GM18870 (cell line): ENCODE measurements at regions not wholly inside any gene's neighbourhood (a gene's known extent, or its start where the extent isn't known, plus 50 kb on each side); places are given as distances from the start of the nearest gene placed in this dataset.
"Not testable (repeated sequence)": the region's sequence is repeated elsewhere in the genome, so short reads cannot be mapped to it uniquely, and the experiment has no call there.

ENCODE experiments used
- ATAC-seq: cut with Tn5 transposase; IDR thresholded peaks from one replicate; pipeline ENCODE4 v1.9.1; 2021; ENCODE audit warnings: moderate library complexity; ENCODE audit not compliant: unreplicated experiment

DNA sequence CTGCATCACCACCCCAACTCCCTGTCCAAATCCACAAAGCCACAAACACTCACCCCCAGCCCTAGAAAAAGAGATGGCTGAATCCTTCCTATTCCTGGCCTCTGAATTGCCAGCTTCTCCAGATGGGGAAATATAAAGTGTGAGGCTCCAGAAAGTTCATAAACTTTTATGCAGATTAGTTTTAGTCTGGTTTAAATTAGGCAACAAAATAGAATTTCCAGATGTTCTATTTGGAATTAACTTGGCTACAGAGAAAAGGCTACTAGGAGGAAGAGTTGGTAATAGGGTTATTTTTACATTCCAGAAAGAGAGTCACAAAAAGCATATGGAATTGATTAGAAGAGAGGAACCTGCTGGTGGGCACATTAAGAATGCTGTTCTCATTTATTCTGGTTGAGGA, 56.0 kb downstream of the EN1 start:
- no peak for ATAC-seq

DNA sequence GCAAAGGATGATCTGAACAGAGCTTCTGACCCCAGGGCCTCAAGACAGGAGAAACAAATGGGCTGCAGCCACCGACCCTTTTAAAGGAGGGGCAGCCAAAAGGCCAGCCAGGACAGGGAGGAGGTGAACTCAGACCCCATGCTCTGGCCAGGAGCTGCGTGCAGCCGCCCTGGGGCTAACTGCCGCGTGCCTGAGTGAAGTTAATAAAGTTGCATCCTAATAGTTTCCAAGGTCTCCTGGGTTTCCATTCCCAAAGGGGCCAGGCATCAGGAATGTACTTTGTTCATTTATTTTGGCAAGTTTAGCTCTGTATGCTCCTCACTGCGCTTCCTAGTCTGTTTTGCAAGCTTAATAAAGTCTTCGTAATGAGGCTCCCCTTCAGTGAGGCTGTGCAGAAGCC, 60.7 kb downstream of the EN1 start:
- no peak for ATAC-seq

DNA sequence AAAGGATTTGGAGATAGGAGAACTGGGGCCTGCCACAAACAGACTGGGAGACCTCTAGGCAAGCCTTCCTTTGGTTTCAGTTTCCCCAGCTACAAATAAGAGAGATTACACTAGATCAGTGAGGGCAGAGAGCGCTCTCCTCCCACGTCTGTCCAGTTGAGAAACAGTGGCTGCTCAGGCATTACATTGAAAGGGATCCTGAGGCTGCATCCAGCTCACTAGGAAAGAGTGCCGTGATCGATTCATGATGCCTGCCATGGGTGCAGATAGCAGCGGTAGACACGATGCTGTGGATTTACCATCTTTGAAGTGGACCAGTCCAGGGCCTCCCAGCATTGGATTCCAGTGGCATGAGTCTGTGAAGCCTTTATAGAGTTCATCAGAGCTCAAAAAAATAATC, 62.6 kb downstream of the EN1 start:
- no peak for ATAC-seq

DNA sequence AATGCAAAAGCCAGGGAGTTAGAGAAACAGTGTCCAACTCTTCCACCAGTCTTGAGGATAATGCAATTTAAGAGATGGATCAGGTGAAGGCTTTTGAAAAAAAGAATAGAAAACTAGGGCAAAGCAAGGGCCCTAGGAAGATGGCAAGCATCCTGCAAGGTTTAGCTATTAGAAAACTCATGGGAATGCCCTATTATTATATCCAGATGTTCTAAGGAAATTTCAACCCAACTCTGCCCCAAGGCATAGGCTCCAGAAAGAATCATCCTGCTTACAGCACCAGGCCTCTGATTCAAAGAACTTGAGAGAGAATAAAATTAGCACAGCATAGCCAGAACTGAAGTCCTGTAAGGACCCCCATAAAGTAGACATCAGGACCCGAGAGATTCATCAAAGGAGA, 68.1 kb downstream of the EN1 start:
- no peak for ATAC-seq

DNA sequence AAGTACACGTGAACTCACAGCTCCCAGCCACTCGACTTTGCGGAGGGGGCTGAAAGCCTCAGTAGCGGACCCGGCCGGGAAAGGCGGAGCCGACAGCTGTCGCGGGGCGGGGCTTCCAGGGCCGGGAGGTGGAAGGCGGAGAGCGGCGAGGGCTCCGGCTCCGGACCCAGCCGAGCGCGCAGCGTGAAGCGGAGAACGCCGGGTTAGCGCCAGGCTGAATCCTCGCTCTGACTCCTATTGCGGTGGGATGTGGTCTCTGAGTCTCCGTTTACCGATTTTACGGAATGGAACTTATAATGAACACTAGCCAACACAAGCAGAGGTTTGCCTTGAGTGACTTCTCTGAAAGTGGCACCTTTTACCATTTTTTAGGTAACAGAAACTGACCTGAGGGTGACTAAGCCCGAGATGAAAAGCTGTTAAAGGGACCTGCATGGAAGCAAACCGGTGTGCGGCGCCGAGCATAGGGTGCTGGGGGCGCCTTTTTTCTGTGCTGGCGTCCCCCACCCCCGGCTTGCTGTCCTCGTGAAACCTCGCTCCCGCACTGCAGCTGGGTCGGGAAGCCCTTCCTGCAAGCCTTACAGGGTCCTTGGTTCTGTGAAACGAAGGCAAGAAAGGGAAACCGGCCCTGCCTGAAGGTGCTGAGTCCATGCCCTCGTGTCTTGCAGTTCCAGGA, 72.9 kb downstream of the EN1 start:
- no peak for ATAC-seq

DNA sequence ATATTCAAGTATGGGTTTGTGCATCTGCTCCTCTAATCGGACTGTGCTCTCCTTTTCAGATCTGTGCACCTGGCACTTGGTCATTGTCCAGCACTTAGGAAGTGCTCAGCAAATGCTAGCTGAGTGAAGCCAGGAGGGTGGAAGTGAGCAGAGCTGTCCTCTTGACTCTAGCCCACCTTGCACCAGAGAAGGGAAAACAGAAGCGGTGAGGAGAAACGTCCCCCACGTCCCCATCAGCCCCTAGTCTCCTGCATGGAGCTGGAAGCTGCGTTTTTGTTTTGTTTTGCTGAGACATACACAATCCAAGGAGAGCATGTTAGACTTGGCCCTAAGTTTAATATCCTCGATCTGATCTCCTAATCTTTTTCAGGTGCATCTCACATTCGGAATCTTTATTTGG, 73.6 kb downstream of the EN1 start:
- ATAC-seq, result no peak

DNA sequence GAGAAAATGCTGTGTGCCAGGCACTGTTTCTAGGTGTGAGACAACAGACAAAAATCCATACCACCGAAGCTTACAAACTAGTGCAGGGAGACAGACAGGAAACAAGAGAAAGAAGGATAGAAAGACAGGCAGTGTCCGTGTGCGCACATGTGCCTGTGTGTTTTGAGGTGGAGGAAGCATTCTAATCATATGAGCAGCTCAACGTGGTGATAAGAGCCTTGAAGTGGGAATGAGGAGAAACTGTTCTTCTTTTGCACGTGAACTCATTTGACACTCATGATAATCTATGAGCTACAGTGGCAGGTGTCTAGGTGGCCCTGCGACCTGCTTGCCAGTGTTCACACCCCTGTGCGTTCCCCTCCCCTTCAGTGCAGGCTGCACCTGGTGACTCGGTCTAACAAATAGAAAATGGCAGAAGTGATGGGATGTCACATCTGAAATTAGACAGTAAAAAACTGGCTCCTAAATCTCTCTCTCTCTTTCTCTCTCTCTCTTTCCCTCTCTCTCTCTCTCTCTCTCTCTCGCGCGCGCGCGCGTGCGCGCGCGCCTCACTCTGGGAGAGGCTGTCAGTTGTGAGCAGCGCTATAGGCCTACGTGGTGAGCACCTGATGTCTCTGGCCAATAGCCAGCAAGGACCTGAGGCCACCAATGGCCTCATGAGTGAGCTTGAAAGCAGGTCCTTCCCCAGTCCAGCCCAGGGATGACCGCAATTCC, 74.8 kb downstream of the EN1 start:
- no peak for ATAC-seq

DNA sequence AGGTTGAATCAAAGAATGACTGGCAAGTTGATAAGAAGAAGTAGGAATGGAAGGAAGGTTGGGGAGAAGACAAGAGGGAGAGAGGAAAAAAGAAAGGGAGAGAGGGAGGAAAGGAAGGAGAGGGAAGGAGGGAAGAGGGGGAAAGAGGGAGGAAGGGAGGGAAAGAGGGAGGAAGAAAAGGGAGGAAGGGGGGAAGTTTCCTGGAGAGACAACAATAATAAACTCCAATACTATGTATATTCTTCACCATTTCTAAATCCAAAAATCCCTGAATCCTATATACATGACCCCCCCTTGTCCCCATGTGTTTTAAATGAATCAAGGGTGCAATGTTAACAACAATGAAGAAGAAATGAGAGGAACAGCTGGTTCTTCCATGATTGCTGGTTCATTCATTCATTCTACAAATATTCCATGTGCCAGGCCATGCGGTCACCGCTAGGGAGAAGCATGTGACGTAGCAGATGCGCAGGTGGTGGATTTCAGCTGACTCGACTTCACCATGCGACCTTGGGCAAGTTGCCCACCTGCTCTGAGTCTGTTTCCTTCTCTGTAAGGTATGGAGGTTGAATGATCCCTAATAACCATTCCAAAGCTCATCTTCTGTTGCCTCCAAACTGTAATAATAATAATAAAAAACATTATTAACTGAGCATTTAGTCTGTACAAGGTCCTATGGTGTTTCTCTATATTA, 77.6 kb downstream of the EN1 start:
- ATAC-seq, result no peak

DNA sequence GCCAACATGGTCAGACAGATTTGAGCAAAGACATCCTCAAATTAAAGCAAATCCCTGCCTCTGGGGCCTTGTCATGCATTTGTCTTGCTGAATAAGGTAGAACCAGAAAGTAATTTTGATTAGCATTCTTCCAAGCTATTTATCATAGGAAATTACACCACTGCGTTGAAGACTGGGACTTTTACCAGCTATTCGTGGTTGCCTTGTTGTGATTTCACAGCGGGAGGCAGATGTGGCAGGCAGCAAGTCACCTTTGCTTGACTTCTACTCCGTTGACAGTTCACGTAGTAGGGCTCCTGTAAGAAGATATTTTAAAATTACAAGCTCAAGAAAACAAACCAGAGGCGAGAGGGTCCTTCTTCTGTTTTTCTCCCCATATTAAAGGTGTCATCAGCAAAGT, 80.6 kb downstream of the EN1 start:
- ATAC-seq, result no peak

DNA sequence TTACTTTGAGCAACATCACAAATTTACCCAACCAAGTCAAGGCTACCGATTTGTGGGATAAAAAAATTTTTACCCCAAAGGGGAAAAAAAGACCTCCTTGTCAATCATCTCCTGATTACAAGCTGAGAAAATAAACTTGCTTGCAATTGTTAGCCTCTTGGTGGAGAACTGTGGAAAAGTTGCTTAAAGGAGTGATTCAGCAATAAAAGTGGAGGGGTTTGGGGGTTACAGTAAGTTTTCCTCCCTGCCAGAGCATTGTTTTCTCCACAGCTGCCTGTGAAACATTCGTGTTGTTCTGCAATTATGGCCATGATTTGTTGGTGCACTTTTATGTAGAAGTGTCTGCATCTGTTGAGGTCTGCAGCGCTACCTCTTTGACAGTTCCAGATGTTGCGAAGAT, 82.6 kb downstream of the EN1 start:
- ATAC-seq, result no peak

DNA sequence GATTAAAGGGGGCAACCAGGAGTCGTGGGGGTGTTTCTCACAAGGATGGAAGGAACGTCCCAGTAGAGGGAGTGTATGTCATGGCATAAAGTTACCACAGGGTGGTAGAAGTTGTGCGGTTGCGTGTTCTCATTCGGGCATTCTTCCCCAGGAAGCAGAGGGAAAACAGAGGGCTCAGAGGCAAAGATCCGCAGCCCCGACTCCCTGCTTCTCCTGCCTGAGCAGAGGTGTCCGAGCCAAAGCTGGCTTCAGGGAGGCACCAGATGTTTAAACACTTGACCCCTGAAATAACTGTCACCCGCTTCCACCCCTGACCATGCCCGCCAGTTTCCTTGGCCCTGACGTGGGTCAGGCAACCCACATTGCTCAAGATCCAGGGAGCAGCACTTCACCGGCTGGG, 83.7 kb downstream of the EN1 start:
- ATAC-seq, result no peak

DNA sequence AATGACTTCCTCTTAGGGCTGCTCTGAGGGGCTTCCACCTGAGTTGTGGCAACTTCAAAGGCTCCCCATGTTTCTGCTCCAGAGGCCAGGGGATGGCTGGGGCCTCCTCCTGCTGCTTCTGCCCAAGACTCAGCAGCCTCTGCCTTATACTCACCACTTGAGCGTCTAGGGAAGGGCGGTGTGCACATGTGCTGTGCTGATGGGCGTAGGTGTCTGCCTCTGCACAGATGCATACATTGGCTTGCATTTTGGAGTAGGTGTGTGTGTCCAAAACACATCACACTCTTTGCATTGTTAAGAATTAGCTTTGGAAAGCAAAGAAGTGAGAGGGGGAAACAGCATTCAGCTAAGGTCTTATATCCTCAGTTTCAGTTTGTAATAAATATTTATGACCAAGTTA, 85.2 kb downstream of the EN1 start:
- ATAC-seq, result no peak

DNA sequence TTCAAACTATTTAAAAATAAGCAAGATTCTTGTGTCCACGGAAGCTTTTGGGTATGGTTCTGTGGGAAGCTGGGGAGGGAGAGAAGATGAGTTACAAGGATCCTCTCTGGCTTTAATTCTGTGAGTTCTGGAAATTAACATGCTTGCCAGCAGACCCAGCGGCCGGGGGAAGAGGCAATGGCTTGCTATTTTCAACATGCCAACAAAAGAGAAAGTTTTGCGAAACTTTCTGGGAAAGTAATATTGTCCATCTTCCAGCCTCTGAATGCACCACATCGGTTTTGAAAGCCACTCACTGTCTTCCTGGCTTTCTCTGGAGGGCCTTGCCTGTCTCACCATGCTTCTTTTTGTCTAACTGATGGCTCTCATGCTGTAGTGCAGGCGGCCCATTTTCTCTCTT, 85.7 kb downstream of the EN1 start:
- no peak for ATAC-seq

DNA sequence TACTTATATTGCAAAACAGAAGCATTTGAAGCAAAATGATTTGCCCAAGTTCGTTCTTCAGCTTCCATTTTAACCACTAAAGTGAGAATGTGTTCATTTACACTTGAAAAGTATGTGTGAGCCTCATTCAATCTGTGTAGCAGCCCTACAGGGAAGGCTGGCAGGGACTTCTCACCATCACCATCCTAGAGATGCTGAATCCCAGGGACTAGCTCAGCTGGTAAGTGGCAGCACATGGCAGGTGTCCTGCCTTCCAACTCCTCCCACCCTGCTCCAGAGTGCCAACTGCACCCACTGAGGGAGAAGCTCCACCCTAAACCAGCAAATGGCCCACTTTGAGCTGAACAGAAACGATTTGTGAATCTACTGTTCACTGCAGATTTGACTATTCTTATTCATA, 91.5 kb downstream of the EN1 start:
- ATAC-seq, result no peak

DNA sequence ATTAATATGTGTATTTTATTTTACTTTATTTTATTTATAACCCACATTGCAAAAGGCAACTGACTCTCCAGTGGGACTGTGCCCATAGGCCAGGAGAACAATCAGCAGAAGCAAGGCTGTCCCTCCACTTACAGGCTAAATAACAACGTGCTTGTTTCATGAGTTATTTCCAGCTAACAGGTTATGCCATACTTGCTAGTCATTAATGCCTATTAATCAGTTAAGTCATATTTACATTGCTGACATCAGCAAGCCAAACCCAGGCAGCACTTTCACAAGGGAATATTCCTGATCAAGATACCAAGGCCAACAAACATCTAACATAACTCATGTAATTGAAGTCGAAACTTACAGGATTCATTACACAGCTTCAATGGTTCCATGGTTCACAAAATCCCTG, 92.1 kb downstream of the EN1 start:
- ATAC-seq, result no peak

DNA sequence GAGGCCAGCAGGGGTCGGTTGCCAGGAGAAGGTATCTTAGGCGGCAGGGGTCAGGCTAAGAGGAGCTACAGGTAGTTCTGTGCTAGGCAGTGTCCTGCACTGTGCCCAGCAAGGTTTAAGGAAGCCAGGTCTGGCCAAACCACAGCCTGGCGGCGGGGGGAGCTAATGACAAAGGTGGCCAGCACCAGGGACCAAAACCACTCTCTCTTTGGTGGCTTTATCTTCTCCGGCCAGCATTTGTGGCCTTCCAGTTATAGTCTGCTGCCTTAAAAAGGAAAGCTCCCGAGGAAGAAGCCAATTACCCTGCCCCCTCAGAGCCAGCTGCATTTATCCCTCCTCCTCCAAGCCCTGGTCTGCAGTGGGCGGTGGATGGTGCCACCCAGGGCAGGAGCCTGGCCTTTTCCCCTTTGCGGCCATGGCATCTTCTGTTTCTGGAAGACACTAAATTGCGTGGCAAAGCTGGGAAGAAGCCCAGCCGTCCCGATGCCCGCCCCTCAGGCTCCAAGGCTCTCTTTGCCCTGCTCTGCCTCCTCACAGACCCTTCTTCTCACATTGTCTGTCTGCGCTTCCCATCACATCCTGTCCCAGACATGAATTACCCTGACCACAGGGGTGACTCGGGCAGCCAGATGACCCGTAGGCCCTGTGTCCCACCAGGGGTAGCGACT, 94.6 kb downstream of the EN1 start:
- ATAC-seq, result no peak

DNA sequence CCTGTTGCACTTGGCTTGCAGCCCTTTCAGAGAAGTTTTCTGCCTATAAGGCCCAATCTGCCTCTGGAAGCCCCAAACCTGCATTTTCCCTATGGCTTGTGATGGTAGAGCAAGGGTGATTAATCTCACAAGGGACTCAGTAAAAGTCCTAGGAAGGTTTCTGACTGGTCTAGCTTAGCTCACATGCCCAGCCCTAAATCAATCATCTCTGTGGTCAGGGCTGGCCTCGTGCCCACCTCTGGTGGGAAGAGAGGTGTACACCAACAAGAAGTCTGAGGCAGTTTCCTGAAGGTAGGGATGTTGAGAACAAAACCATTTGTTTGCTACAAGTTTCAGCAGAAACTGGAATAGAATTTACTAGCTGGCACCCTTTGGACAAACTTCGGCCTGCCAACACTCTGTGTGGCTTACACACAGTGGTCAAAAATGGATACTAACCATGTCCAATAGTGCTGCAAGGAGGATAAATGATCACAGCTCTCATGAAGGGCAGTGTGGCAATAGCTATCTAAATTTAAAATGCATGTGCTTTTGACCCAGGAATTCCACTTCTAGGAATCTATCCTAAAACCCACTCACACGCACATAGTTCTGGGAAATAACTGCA, 96.4 kb downstream of the EN1 start:
- ATAC-seq, result no peak

DNA sequence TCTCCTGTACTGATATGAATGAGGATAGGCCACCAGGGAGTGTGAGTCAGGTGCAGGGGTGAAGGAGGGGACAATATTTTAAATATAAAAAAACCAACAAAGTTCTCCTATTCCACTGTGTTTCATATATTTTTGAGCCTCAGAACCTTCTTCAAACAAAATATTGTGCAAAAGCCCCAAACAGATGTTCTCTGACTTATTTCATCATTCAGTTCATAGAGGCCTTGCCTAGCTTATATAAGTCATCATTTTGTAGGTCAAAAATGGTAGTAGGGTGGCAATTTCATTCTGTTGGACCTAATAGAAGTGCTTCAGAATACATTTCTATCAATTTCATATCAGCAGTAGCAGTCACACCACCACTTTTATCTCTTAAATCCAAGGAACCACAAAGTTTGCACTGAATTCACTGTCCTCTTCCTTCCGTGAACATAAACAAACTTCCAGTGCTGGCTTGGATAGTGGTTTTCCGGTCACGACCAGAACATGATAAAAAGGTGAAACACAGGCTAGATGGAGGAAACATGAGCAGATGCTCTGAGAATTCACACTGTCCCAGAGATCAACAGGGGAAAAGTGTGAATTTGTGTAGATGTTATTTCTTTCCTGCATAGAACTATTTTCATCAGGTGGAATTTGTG, 99.1 kb downstream of the EN1 start:
- no peak for ATAC-seq

DNA sequence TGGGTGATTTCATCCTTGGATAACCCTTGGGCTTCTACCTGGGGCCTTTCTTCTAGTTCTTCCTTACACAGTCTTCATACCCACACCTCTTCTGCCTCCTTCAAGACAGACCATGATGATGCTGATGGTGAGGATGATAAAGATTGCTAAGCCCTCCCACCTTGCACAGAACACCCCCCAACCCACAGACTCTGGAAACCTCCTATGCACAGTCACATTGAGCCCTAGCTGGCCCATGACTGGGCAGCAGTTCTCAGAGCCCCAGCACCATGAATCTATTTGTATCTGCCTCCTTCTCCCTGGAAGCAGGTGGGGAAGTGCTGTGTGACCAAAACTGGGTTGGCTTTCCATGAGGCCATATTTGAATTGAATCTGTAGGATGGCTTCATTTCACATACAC, 99.8 kb downstream of the EN1 start:
- ATAC-seq, result no peak

DNA sequence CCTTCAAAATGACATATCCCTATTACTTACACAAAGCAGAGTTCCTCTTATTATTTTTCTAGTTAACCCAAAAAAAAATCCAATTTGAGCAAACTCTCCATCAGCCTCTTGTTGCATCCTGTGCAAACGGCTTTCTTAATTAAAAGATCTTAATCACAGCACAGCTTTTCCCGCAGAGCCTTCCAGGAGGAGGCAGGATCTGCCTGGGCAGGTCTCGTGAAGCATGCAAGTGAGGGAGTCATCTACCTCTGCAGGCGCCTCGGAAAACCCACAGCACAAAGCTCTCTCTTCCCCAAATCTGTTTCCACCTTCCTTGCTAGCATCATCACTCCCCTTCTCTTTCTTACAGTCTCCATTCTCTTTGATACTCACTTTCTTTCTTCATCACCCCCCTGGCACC, 100.4 kb downstream of the EN1 start:
- ATAC-seq, result no peak

DNA sequence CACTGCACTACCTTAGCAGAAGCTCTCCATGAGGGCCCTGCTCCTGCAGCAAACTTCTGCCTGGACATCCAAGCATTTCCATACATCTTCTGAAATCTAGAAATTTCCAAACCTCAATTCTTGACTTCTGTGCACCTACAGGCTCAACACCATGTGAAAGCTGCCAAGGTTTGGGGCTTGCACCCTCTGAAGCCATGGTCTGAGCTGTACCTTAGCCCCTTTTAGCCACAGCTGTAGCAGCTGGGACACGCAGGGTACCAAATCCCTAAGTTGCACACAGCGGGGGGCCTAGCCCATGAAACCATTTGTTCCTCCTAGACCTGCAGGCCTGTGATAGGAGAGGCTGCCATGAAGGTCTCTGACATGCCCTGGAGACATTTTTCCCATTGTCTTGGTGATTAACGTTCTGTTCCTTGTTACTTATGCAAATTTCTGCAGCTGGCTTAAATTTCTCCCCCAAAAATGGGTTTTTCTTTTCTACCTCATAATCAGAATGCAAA, 102.7 kb downstream of the EN1 start:
- not testable (repeated sequence) for ATAC-seq
